GM18517 (cell line): ENCODE measurements at regions not wholly inside any gene's neighbourhood (a gene's known extent, or its start where the extent isn't known, plus 50 kb on each side); places are given as distances from the start of the nearest gene placed in this dataset.
"Not testable (repeated sequence)": the region's sequence is repeated elsewhere in the genome, so short reads cannot be mapped to it uniquely, and the experiment has no call there.

Source experiments
- ATAC-seq: cut with Tn5 transposase; IDR thresholded peaks from one replicate; pipeline ENCODE4 v1.9.1; 2021; ENCODE audit warnings: mild to moderate bottlenecking, moderate library complexity; ENCODE audit not compliant: unreplicated experiment

GRCh38 chr6:22153384-22154158 is 143.3 kb downstream of the PRL start:
- no peak for ATAC-seq

- no peak for ATAC-seq
Observed at GRCh38 chr6:22155551-22155950, 141.3 kb downstream of the PRL start.

GRCh38 chr6:22157233-22157632 is 139.6 kb downstream of the PRL start:
- ATAC-seq, result no peak

- ATAC-seq, result no peak
Observed at GRCh38 chr6:22164236-22164635, 132.6 kb downstream of the PRL start.

- not testable (repeated sequence) for ATAC-seq
Observed at GRCh38 chr6:22171006-22171405, 125.8 kb downstream of the PRL start.

GRCh38 chr6:22171885-22172284 is 125.0 kb downstream of the PRL start:
- ATAC-seq, result not testable (repeated sequence)

- no peak for ATAC-seq
Observed at GRCh38 chr6:22173311-22173710, 123.5 kb downstream of the PRL start.

- not testable (repeated sequence) for ATAC-seq
Observed at GRCh38 chr6:22180250-22180649, 116.6 kb downstream of the PRL start.

GRCh38 chr6:22184371-22184770 is 112.5 kb downstream of the PRL start:
- ATAC-seq, result no peak

GRCh38 chr6:22189946-22190345 is 106.9 kb downstream of the PRL start:
- ATAC-seq, result no peak

GRCh38 chr6:22194188-22194921 is 102.5 kb downstream of the PRL start:
- ATAC-seq, result no peak

- ATAC-seq, result no peak
Observed at GRCh38 chr6:22199771-22200170, 97.1 kb downstream of the PRL start.

GRCh38 chr6:22204153-22204552 is 92.7 kb downstream of the PRL start:
- ATAC-seq, result no peak

- no peak for ATAC-seq
Observed at GRCh38 chr6:22205266-22205665, 91.6 kb downstream of the PRL start.

- ATAC-seq, result no peak
Observed at GRCh38 chr6:22206106-22206505, 90.7 kb downstream of the PRL start.

GRCh38 chr6:22208026-22208425 is 88.8 kb downstream of the PRL start:
- ATAC-seq, result no peak

- ATAC-seq, result no peak
Observed at GRCh38 chr6:22214314-22214713, 82.5 kb downstream of the PRL start.

- ATAC-seq, result not testable (repeated sequence)
Observed at GRCh38 chr6:22215474-22215873, 81.4 kb downstream of the PRL start.

- ATAC-seq, result no peak
Observed at GRCh38 chr6:22218410-22218809, 78.4 kb downstream of the PRL start.

GRCh38 chr6:22219925-22220324 is 76.9 kb downstream of the PRL start:
- ATAC-seq, result no peak

GRCh38 chr6:22221211-22221610 is 75.6 kb downstream of the PRL start:
- ATAC-seq, result no peak

GRCh38 chr6:22221630-22222029 is 75.2 kb downstream of the PRL start:
- no peak for ATAC-seq
